H9 (cell line): ENCODE measurements at regions not wholly inside any gene's neighbourhood (a gene's known extent, or its start where the extent isn't known, plus 50 kb on each side); places are given as distances from the start of the nearest gene placed in this dataset.
A peak's percentile ranks its signal among the peaks of the same experiment; 100 is the strongest.

ENCODE experiments used
- DNase-seq: peaks from one replicate; pipeline ENCODE4 v3.0.0-alpha.2; 2017
- H2AFZ ChIP-seq: one replicate; pipeline ENCODE4 v1.6.1; 2013; ENCODE audit warnings: mild to moderate bottlenecking, low read length, control low read depth, moderate library complexity
- H2AK5ac ChIP-seq: 2 replicates; pipeline ENCODE4 v1.6.1; 2013; ENCODE audit warnings: low read length, control low read depth, mixed read lengths; ENCODE audit not compliant: insufficient read length
- H2BK120ac ChIP-seq: one replicate; pipeline ENCODE4 v1.6.1; 2013; ENCODE audit warnings: low read depth, mild to moderate bottlenecking, low read length, control low read depth, inconsistent platforms; ENCODE audit not compliant: poor library complexity, severe bottlenecking
- H2BK12ac ChIP-seq: 2 replicates; pipeline ENCODE4 v1.6.1; 2013; ENCODE audit warnings: low read length, control low read depth, mixed read lengths, low read depth; ENCODE audit not compliant: insufficient read length
- H2BK15ac ChIP-seq: 2 replicates; pipeline ENCODE4 v1.6.1; 2013; ENCODE audit warnings: low read depth, low read length, control low read depth
- H2BK20ac ChIP-seq: one replicate; pipeline ENCODE4 v1.6.1; 2013; ENCODE audit warnings: low read depth, mild to moderate bottlenecking, low read length, control low read depth, inconsistent platforms; ENCODE audit not compliant: poor library complexity, severe bottlenecking
- H2BK5ac ChIP-seq: 2 replicates; pipeline ENCODE4 v1.6.1; 2013; ENCODE audit warnings: low read length, control low read depth, mixed read lengths; ENCODE audit not compliant: insufficient read length
- H3K14ac ChIP-seq: 2 replicates; pipeline ENCODE4 v1.6.1; 2013; ENCODE audit warnings: low read length, control low read depth; ENCODE audit not compliant: insufficient read depth
- H3K18ac ChIP-seq: 2 replicates; pipeline ENCODE4 v1.6.1; 2013; ENCODE audit warnings: low read depth, mild to moderate bottlenecking, mixed read lengths, low read length, control low read depth; ENCODE audit not compliant: insufficient read length
- H3K23ac ChIP-seq: 2 replicates; pipeline ENCODE4 v1.6.1; 2013; ENCODE audit warnings: low read length, control low read depth, mixed read lengths, low read depth; ENCODE audit not compliant: insufficient read length
- H3K23me2 ChIP-seq: 2 replicates; pipeline ENCODE4 v1.6.1; 2013; ENCODE audit warnings: low read depth, mild to moderate bottlenecking, mixed read lengths, low read length, control low read depth; ENCODE audit not compliant: insufficient read length, poor library complexity, severe bottlenecking
- H3K27ac ChIP-seq: 2 replicates; pipeline ENCODE4 v1.5.1; 2013; ENCODE audit warnings: low read length, control low read depth, mixed read lengths, low read depth; ENCODE audit not compliant: insufficient read length
- H3K27me3 ChIP-seq: 2 replicates; pipeline ENCODE4 v1.6.1; 2013; ENCODE audit warnings: low read length, control low read depth, inconsistent platforms; ENCODE audit not compliant: insufficient read depth
- H3K4ac ChIP-seq: 2 replicates; pipeline ENCODE4 v1.6.1; 2013; ENCODE audit warnings: low read depth, mild to moderate bottlenecking, control low read depth, inconsistent platforms, low read length, moderate library complexity
- H3K4me1 ChIP-seq: 2 replicates; pipeline ENCODE4 v1.6.1; 2013; ENCODE audit warnings: low read length, control low read depth, inconsistent platforms; ENCODE audit not compliant: insufficient read depth
- H3K4me2 ChIP-seq: 2 replicates; pipeline ENCODE4 v1.6.1; 2013; ENCODE audit warnings: low read length, control low read depth, mixed read lengths; ENCODE audit not compliant: insufficient read length, insufficient read depth
- H3K56ac ChIP-seq: 2 replicates; pipeline ENCODE4 v1.6.1; 2013; ENCODE audit warnings: low read depth, mild to moderate bottlenecking, mixed read lengths, low read length, control low read depth; ENCODE audit not compliant: insufficient read length
- H3K79me1 ChIP-seq: 2 replicates; pipeline ENCODE4 v1.6.1; 2013; ENCODE audit warnings: low read depth, mild to moderate bottlenecking, moderate library complexity, low read length, control low read depth, inconsistent platforms; ENCODE audit not compliant: insufficient read depth, poor library complexity, severe bottlenecking
- H3K79me2 ChIP-seq: 2 replicates; pipeline ENCODE4 v1.6.1; 2013; ENCODE audit warnings: low read length, control low read depth, inconsistent platforms; ENCODE audit not compliant: insufficient read depth
- H3K9ac ChIP-seq: 2 replicates; pipeline ENCODE4 v1.6.1; 2013; ENCODE audit warnings: low read length, control low read depth, mixed read lengths; ENCODE audit not compliant: insufficient read length; ENCODE audit errors: extremely low read depth
- H3K9me3 ChIP-seq: one replicate; pipeline ENCODE4 v1.6.1; 2013; ENCODE audit warnings: low read depth, low read length, inconsistent platforms; ENCODE audit not compliant: control insufficient read depth
- H3T11ph ChIP-seq: one replicate; pipeline ENCODE4 v1.6.1; 2013; ENCODE audit warnings: mild to moderate bottlenecking, low read length, control low read depth, inconsistent platforms
- H4K20me1 ChIP-seq: one replicate; pipeline ENCODE4 v1.6.1; 2013; ENCODE audit not compliant: control insufficient read depth, insufficient read length, insufficient read depth
- H4K5ac ChIP-seq: 2 replicates; pipeline ENCODE4 v1.6.1; 2013; ENCODE audit warnings: low read depth, mild to moderate bottlenecking, mixed read lengths, low read length, control low read depth; ENCODE audit not compliant: insufficient read length
- H4K8ac ChIP-seq: replicated peaks from 2 replicates; pipeline ENCODE4 v1.6.1; 2013; ENCODE audit warnings: low read length, control low read depth, mixed read lengths, low read depth; ENCODE audit not compliant: insufficient read length
- H4K91ac ChIP-seq: 2 replicates; pipeline ENCODE4 v1.6.1; 2013; ENCODE audit warnings: low read depth, mild to moderate bottlenecking, moderate library complexity, mixed read lengths, low read length, control low read depth; ENCODE audit not compliant: insufficient read length
- H3K27ac Mint-ChIP-seq, 3 experiments: 2 replicates in 2 of 3; 3 replicates in 1 of 3; pipeline ENCODE4 v1.8.0; 2020 to 2021; ENCODE audit warnings: mixed read lengths in 3 of 3, mild to moderate bottlenecking in 1 of 3, moderate library complexity in 1 of 3
- H3K27me3 Mint-ChIP-seq: 2 replicates; pipeline ENCODE4 v1.8.0; 2021; ENCODE audit warnings: low read depth, mild to moderate bottlenecking, moderate library complexity, mixed read lengths
- H3K36me3 Mint-ChIP-seq, 3 experiments: 2 replicates in 2 of 3; 3 replicates in 1 of 3; pipeline ENCODE4 v1.8.0; 2020 to 2021; ENCODE audit warnings: low read depth in 3 of 3, mixed read lengths in 3 of 3; ENCODE audit not compliant: insufficient read depth in 1 of 3
- H3K4me1 Mint-ChIP-seq, 2 experiments: 2 replicates each; pipeline ENCODE4 v1.8.0; 2020; ENCODE audit warnings: mixed read lengths in 2 of 2
- H3K4me3 Mint-ChIP-seq, 2 experiments: 2 replicates in 1 of 2; 3 replicates in 1 of 2; pipeline ENCODE4 v1.8.0; 2020 to 2021; ENCODE audit warnings: mild to moderate bottlenecking in 2 of 2, mixed read lengths in 2 of 2, moderate library complexity in 1 of 2
- H3K9me3 Mint-ChIP-seq, 2 experiments: 2 replicates in 1 of 2; 3 replicates in 1 of 2; pipeline ENCODE4 v1.8.0; 2020; ENCODE audit warnings: mild to moderate bottlenecking in 2 of 2, mixed read lengths in 2 of 2, moderate library complexity in 1 of 2
- CTCF ChIP-seq: fragments of 200-600 bp; sonication (generic); conservative IDR thresholded peaks from 3 replicates; pipeline ENCODE4 v1.8.0; 2021; ENCODE audit warnings: antibody characterized with exemption, mild to moderate bottlenecking
- WGBS: extraction: QIAGEN DNeasy Blood & Tissue Kit; methylation state at CpG from one replicate; pipeline ENCODE4 v1.1.7; 2013; ENCODE audit warnings: missing lambda C conversion rate, low lambda C conversion rate, mixed read lengths; ENCODE audit not compliant: insufficient read length; ENCODE audit errors: extremely low coverage; 5-methylcytosine and 5-hydroxymethylcytosine counted together

- no peak overlapping the region for H3K27ac ChIP-seq
- H2AFZ ChIP-seq: no peak overlapping the region
- no peak overlapping the region for H3K14ac ChIP-seq
- H3T11ph ChIP-seq: no peak overlapping the region
- H3K36me3 Mint-ChIP-seq: no peaks in the 10 kb centered on the region; a peak in 1 of 7 replicates
- no peak overlapping the region for H2BK120ac ChIP-seq
- no peak overlapping the region for H2BK12ac ChIP-seq
- no peak overlapping the region for H3K4me3 Mint-ChIP-seq
- H3K9ac ChIP-seq: no peak overlapping the region
- no peak overlapping the region for H4K5ac ChIP-seq
- H2BK20ac ChIP-seq: no peak overlapping the region
- H3K9me3 Mint-ChIP-seq: no peaks in the 10 kb centered on the region; a peak in 1 of 5 replicates
- H3K79me2 ChIP-seq: no peaks in the 10 kb centered on the region
- no peak overlapping the region for H3K27ac Mint-ChIP-seq
- no peak overlapping the region for H3K18ac ChIP-seq
- no peaks in the 10 kb centered on the region for H3K23me2 ChIP-seq
- H3K4me2 ChIP-seq: no peak overlapping the region
- H3K23ac ChIP-seq: no peak overlapping the region
- peak; percentile 44; the same call in 2 of the 3 replicates for TF ChIP-seq CTCF
- H4K8ac ChIP-seq: no peak overlapping the region
- DNase-seq: no peak
- H3K56ac ChIP-seq: no peak overlapping the region
- H4K91ac ChIP-seq: no peak overlapping the region
- no peaks in the 10 kb centered on the region for H3K4me1 ChIP-seq
- WGBS: no CpG with 5 or more reads among the region's 3 CpGs
- H2AK5ac ChIP-seq: no peak overlapping the region
- H3K9me3 ChIP-seq: no peaks in the 10 kb centered on the region
- no peaks in the 10 kb centered on the region for H3K79me1 ChIP-seq
- no peaks in the 10 kb centered on the region for H3K27me3 ChIP-seq
- no peak overlapping the region for H3K4ac ChIP-seq
- no peak overlapping the region for H2BK15ac ChIP-seq
- H3K27me3 Mint-ChIP-seq: no peaks in the 10 kb centered on the region
- no peaks in the 10 kb centered on the region for H4K20me1 ChIP-seq
- H3K4me1 Mint-ChIP-seq: peaks cover 3 to 4% of the 10 kb centered on the region in 2 experiments; a peak in 3 of 4 replicates
- H2BK5ac ChIP-seq: no peak overlapping the region
These were observed 514.7 kb upstream of the GRIN3A start for GRCh38 chr9:102253099-102253498.
